ENCODE measurements at regions not wholly inside any gene's neighbourhood (a gene's known extent, or its start where the extent isn't known, plus 50 kb on each side); places are given as distances from the start of the nearest gene placed in this dataset.
"Not testable (repeated sequence)": the region's sequence is repeated elsewhere in the genome, so short reads cannot be mapped to it uniquely, and the experiment has no call there.

GRCh38 chr16:60100371-60100770 lies 1366.3 kb upstream of the GOT2 start:
- no peak for DNase-seq (ENCODE audit: low read depth)
- TF ChIP-seq CTCF (IDR thresholded peaks at IDR 0.05; ENCODE audit: insufficient read depth, low read depth, low read length) = no peak
- no peak overlapping the region for H3K4me3 ChIP-seq (ENCODE audit: low read depth, low read length)

- DNase-seq (ENCODE audit: low read depth) = no peak
- no peak for TF ChIP-seq CTCF (IDR thresholded peaks at IDR 0.05; ENCODE audit: insufficient read depth, low read depth, low read length)
- no peak overlapping the region for H3K4me3 ChIP-seq (ENCODE audit: low read depth, low read length)
Observed at GRCh38 chr16:60091529-60091928, 1357.4 kb upstream of the GOT2 start.

GRCh38 chr16:60091071-60091470 lies 1357.0 kb upstream of the GOT2 start:
- no peak for DNase-seq (ENCODE audit: low read depth)
- TF ChIP-seq CTCF (IDR thresholded peaks at IDR 0.05; ENCODE audit: insufficient read depth, low read depth, low read length) = no peak
- no peak overlapping the region for H3K4me3 ChIP-seq (ENCODE audit: low read depth, low read length)

GRCh38 chr16:60087530-60087929 lies 1353.4 kb upstream of the GOT2 start:
- no peak overlapping the region for H3K4me3 ChIP-seq (ENCODE audit: low read depth, low read length)
- TF ChIP-seq CTCF (IDR thresholded peaks at IDR 0.05; ENCODE audit: insufficient read depth, low read depth, low read length) = no peak
- DNase-seq (ENCODE audit: low read depth) = no peak

GRCh38 chr16:60078819-60079218 lies 1344.7 kb upstream of the GOT2 start:
- not testable (repeated sequence) for H3K4me3 ChIP-seq (ENCODE audit: low read depth, low read length); DNase-seq (ENCODE audit: low read depth)

- no peak for DNase-seq (ENCODE audit: low read depth)
- no peak overlapping the region for H3K4me3 ChIP-seq (ENCODE audit: low read depth, low read length)
- TF ChIP-seq CTCF (IDR thresholded peaks at IDR 0.05; ENCODE audit: insufficient read depth, low read depth, low read length) = no peak
Observed at GRCh38 chr16:60077861-60078260, 1343.7 kb upstream of the GOT2 start.

GRCh38 chr16:60074378-60074777 lies 1340.3 kb upstream of the GOT2 start:
- no peak for TF ChIP-seq CTCF (IDR thresholded peaks at IDR 0.05; ENCODE audit: insufficient read depth, low read depth, low read length)
- no peak for DNase-seq (ENCODE audit: low read depth)
- no peak overlapping the region for H3K4me3 ChIP-seq (ENCODE audit: low read depth, low read length)

All from fibroblast of villous mesenchyme (primary cell).